ENCODE measurements at regions not wholly inside any gene's neighbourhood (a gene's known extent, or its start where the extent isn't known, plus 50 kb on each side); places are given as distances from the start of the nearest gene placed in this dataset.

- TF ChIP-seq CTCF (conservative IDR thresholded peaks at IDR 0.05) = no peak
- TF ChIP-seq ZFX (IDR thresholded peaks at IDR 0.05) = no peak
Measured at GRCh38 chr4:175035905-175036304, 117.7 kb downstream of the ADAM29 start.
